ENCODE measurements at regions not wholly inside any gene's neighbourhood (a gene's known extent, or its start where the extent isn't known, plus 50 kb on each side); places are given as distances from the start of the nearest gene placed in this dataset.

DNA sequence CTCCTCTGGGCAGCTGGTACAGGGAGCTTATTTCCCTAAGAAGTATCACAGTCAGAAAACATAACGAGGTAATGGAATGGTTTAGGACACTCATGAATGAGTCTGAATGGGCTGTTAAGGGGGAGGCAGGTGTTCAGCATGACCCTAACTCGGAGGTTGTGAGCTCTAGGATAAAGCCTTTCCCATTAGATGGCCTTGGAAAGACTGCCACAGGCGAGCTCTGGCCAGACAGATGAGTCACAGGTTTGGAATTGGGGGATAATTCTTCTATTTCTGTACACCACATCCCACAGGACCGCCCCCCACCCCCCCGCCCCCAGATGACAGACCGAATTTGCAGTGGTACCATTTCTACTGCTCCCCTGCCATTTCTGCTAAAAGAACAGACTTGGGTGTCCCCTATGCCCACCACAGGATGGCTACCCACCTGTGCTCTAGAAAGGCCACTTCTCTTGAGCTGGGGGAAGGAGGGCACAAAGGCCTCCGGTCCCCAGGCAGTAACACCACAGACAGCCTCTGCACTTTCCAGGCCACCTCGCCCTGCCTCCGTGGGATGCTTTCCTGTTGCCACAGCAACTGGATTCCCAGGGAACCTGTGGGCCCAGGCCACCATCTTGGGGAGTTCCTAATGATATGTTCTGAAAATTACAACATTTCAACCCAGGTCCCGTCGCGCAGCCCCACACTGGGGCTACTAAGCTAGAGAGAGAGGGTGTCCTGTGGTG, 76.7 kb downstream of the TRIM29 start:
- H3K4me1 ChIP-seq (ENCODE audit: insufficient read depth): no peaks in the 10 kb centered on the region
- peaks cover 57% of the 10 kb centered on the region for H3K27me3 ChIP-seq (replicated peaks; ENCODE audit: insufficient read depth)
- H3K9me3 ChIP-seq (ENCODE audit: low read depth): no peaks in the 10 kb centered on the region
- H3F3A ChIP-seq (ENCODE audit: insufficient read depth): no peaks in the 10 kb centered on the region
- H4K20me1 ChIP-seq (ENCODE audit: insufficient read depth): no peaks in the 10 kb centered on the region
- H3K27ac ChIP-seq: no peak overlapping the region
- H3K4me2 ChIP-seq (ENCODE audit: unreplicated experiment): no peak overlapping the region
- no peaks in the 10 kb centered on the region for H3K36me3 ChIP-seq (ENCODE audit: low read depth)
- no peak for TF ChIP-seq EZH2phosphoT487 (IDR thresholded peaks at IDR 0.05; ENCODE audit: insufficient read depth, low read depth)
- no peak for TF ChIP-seq EZH2 (IDR thresholded peaks at IDR 0.05; ENCODE audit: insufficient read depth, poor library complexity, severe bottlenecking)
- in situ Hi-C loops (cut with MboI): no loop called here
- H2AFZ ChIP-seq: no peak overlapping the region
- no peaks in the 10 kb centered on the region for H3K9me2 ChIP-seq (ENCODE audit: insufficient read depth)
- peak; percentile 16 for DNase-seq
- WGBS, 2 experiments (ENCODE audit: low coverage in 1 of 2, low lambda C conversion rate in 2 of 2, missing lambda C conversion rate in 2 of 2): 61 to 68% methylated on average over 12 of the region's 12 CpGs
- H3K9ac ChIP-seq: no peak overlapping the region
- no peaks in the 10 kb centered on the region for H3K79me2 ChIP-seq (ENCODE audit: insufficient read depth)
- no peak overlapping the region for H3K4me3 ChIP-seq

DNA sequence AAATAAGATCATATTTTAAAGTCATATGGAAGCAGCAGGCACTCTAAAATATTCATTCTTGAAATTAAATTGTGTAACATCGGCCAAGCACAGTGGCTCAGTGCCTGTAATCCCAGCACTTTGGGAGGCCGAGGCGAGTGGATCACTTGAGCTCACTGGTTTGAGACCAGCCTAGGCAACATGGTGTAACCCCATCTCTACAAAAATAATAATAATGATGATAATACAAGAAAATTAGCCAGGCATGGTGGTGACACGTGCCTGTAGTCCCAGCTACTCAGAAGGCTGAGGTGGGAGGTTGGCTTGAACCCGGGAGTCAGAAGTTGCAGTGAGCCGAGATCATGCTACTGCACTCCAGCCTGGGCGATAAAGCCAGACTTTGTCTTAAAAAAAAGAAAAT, 77.4 kb downstream of the TRIM29 start:
- H3K4me1 ChIP-seq (ENCODE audit: insufficient read depth): no peaks in the 10 kb centered on the region
- H3K79me2 ChIP-seq (ENCODE audit: insufficient read depth): no peaks in the 10 kb centered on the region
- no peak overlapping the region for H2AFZ ChIP-seq
- no peak overlapping the region for H3K4me3 ChIP-seq
- in situ Hi-C loops (cut with MboI): no loop called here
- peaks cover 56% of the 10 kb centered on the region for H3K27me3 ChIP-seq (replicated peaks; ENCODE audit: insufficient read depth)
- DNase-seq: no peak
- H4K20me1 ChIP-seq (ENCODE audit: insufficient read depth): no peaks in the 10 kb centered on the region
- no peak overlapping the region for H3K4me2 ChIP-seq (ENCODE audit: unreplicated experiment)
- no peaks in the 10 kb centered on the region for H3K9me2 ChIP-seq (ENCODE audit: insufficient read depth)
- no peak overlapping the region for H3K9ac ChIP-seq
- no peaks in the 10 kb centered on the region for H3K9me3 ChIP-seq (ENCODE audit: low read depth)
- TF ChIP-seq EZH2 (IDR thresholded peaks at IDR 0.05; ENCODE audit: insufficient read depth, poor library complexity, severe bottlenecking) (no peak), EZH2phosphoT487 (IDR thresholded peaks at IDR 0.05; ENCODE audit: insufficient read depth, low read depth) (no peak)
- H3F3A ChIP-seq (ENCODE audit: insufficient read depth): no peaks in the 10 kb centered on the region
- no peak overlapping the region for H3K27ac ChIP-seq
- H3K36me3 ChIP-seq (ENCODE audit: low read depth): no peaks in the 10 kb centered on the region
- 75 to 80% methylated on average over 7 of the region's 7 CpGs for WGBS, 2 experiments (ENCODE audit: low coverage in 1 of 2, low lambda C conversion rate in 2 of 2, missing lambda C conversion rate in 2 of 2)

DNA sequence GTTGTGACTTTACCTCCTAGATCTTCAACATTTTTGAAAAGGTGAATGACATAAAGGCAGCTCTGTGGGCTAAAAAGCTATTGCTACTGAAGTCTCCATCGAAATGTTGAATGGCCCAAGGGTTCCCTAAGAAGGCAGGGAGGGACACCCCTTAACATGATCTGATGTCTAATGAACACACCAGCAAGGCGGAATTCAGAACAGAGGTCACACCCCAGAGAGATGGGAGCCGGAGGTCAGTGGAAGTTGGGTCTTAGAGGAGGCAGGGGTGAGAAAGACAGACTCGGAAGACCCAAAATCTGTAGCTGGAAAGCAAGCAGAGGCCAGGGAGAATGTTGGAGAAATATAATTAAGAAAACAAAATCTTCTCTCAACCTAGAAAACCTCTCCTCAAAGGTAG, 79.0 kb downstream of the TRIM29 start:
- Histone ChIP-seq H3K9ac (no peak overlapping the region), H3K4me3 (no peak overlapping the region)

DNA sequence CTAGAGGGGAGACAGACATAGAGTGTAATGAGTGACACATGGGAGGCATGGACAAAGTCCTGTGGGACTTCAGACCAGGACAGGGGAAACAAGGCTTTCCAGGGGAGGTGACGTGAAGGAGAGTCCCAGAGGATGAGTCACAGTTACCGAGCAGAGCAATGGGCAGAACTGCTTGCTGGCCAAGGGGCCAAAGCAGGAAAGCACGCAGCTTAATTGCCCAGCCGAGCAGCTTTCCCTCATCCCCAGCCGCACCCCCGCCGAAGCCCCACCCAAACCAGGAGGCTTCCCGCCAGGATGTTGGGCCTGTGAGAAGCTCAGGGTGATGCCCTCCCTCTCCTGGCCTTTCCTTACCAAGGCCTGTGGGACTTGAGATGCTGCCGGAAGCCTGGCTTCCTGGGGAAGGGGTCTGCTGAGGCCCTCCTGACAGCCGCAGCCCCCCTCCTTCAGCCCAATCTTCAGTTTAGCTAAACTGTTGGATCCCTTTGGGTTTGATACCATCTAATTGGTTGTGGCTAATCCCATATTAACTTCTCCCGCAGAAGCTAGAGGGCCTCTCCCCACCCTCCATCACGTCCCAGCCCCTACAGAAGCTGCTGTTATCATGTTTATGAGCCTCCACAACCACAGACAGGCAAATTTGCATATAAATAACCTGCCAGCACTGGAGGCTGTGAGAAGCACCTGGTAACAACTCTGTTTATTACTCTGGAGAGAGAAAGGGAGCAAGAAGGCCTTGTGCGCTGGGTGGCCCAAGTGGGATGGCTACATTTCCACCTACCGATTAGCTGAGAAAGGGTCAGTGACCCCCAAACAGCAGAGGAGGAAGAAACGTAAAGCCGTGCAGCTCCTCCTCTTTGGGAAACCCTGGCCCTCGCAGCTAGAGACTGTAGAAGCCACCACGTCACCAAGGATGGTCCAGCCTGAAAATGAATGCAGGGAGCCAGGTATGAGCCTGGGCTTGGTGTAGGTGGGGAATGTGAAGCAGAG, 80.0 kb downstream of the TRIM29 start:
- H3K4me3 ChIP-seq: no peak overlapping the region
- peak; percentile 78 for DNase-seq

More for the DNA sequence above, 79.0 kb downstream of the TRIM29 start:
- H2AFZ ChIP-seq: no peak overlapping the region
- no peaks in the 10 kb centered on the region for H3F3A ChIP-seq (ENCODE audit: insufficient read depth)
- no peaks in the 10 kb centered on the region for H4K20me1 ChIP-seq (ENCODE audit: insufficient read depth)
- H3K27me3 ChIP-seq (replicated peaks; ENCODE audit: insufficient read depth): peaks cover 44% of the 10 kb centered on the region
- no peaks in the 10 kb centered on the region for H3K79me2 ChIP-seq (ENCODE audit: insufficient read depth)
- DNase-seq: no peak
- WGBS, 2 experiments (ENCODE audit: low coverage in 1 of 2, low lambda C conversion rate in 2 of 2, missing lambda C conversion rate in 2 of 2): 70 to 74% methylated on average over 4 of the region's 4 CpGs
- no peaks in the 10 kb centered on the region for H3K4me1 ChIP-seq (ENCODE audit: insufficient read depth)
- H3K36me3 ChIP-seq (ENCODE audit: low read depth): no peaks in the 10 kb centered on the region
- TF ChIP-seq EZH2phosphoT487 (IDR thresholded peaks at IDR 0.05; ENCODE audit: insufficient read depth, low read depth) (no peak), EZH2 (IDR thresholded peaks at IDR 0.05; ENCODE audit: insufficient read depth, poor library complexity, severe bottlenecking) (no peak)
- no peak overlapping the region for H3K4me2 ChIP-seq (ENCODE audit: unreplicated experiment)
- in situ Hi-C loops (cut with MboI): no loop called here
- no peak overlapping the region for H3K27ac ChIP-seq
- no peaks in the 10 kb centered on the region for H3K9me3 ChIP-seq (ENCODE audit: low read depth)
- no peaks in the 10 kb centered on the region for H3K9me2 ChIP-seq (ENCODE audit: insufficient read depth)

More for the DNA sequence above, 80.0 kb downstream of the TRIM29 start:
- WGBS, 2 experiments (ENCODE audit: low coverage in 1 of 2, low lambda C conversion rate in 2 of 2, missing lambda C conversion rate in 2 of 2): 42 to 58% methylated on average over 11 to 18 of the region's 18 CpGs
- Histone ChIP-seq H3K27me3 (replicated peaks; ENCODE audit: insufficient read depth) (peaks cover 35% of the 10 kb centered on the region), H3K9ac (no peak overlapping the region), H3K4me1 (ENCODE audit: insufficient read depth) (no peaks in the 10 kb centered on the region), H3F3A (ENCODE audit: insufficient read depth) (no peaks in the 10 kb centered on the region), H3K36me3 (ENCODE audit: low read depth) (no peaks in the 10 kb centered on the region), H4K20me1 (ENCODE audit: insufficient read depth) (no peaks in the 10 kb centered on the region), H3K4me2 (ENCODE audit: unreplicated experiment) (no peak overlapping the region), H3K79me2 (ENCODE audit: insufficient read depth) (no peaks in the 10 kb centered on the region), H2AFZ (no peak overlapping the region), H3K27ac (no peak overlapping the region), H3K9me3 (ENCODE audit: low read depth) (no peaks in the 10 kb centered on the region), H3K9me2 (ENCODE audit: insufficient read depth) (no peaks in the 10 kb centered on the region)
- TF ChIP-seq EZH2 (IDR thresholded peaks at IDR 0.05; ENCODE audit: insufficient read depth, poor library complexity, severe bottlenecking): no peak
- no peak for TF ChIP-seq EZH2phosphoT487 (IDR thresholded peaks at IDR 0.05; ENCODE audit: insufficient read depth, low read depth)
- in situ Hi-C loops (cut with MboI): no loop called here

Measured in GM23248 (cell line).